Karpas-422 (cell line): ENCODE measurements at regions not wholly inside any gene's neighbourhood (a gene's known extent, or its start where the extent isn't known, plus 50 kb on each side); places are given as distances from the start of the nearest gene placed in this dataset.

Source experiments
- DNase-seq: peaks from one replicate; pipeline ENCODE4 v3.0.0-alpha.2; 2015
- H2AFZ ChIP-seq: fragments of 200-600 bp; sonication (generic); 2 replicates; pipeline ENCODE4 v1.6.1; 2014; ENCODE audit warnings: antibody characterized with exemption, low read length, mixed read lengths
- H3K27ac ChIP-seq: fragments of 200-600 bp; sonication (generic); 2 replicates; pipeline ENCODE4 v1.5.1; 2014; ENCODE audit warnings: mild to moderate bottlenecking, low read length, moderate library complexity
- H3K27me3 ChIP-seq: fragments of 200-600 bp; sonication (generic); 2 replicates; pipeline ENCODE4 v1.6.1; 2014; ENCODE audit warnings: low read length, mixed read lengths
- H3K36me3 ChIP-seq: fragments of 200-600 bp; sonication (generic); 2 replicates; pipeline ENCODE4 v1.6.1; 2014; ENCODE audit warnings: low read length, mixed read lengths; ENCODE audit not compliant: insufficient read depth
- H3K4me1 ChIP-seq: fragments of 200-600 bp; sonication (generic); 2 replicates; pipeline ENCODE4 v1.6.1; 2014; ENCODE audit warnings: mild to moderate bottlenecking, low read length, mixed read lengths
- H3K4me2 ChIP-seq: fragments of 200-600 bp; sonication (generic); 2 replicates; pipeline ENCODE4 v1.6.1; 2014; ENCODE audit warnings: low read length, low read depth, mild to moderate bottlenecking; ENCODE audit not compliant: poor library complexity, severe bottlenecking
- H3K4me3 ChIP-seq: fragments of 200-600 bp; sonication (generic); 2 replicates; pipeline ENCODE4 v1.5.1; 2014; ENCODE audit warnings: mild to moderate bottlenecking, antibody characterized with exemption, low read length, mixed read lengths
- H3K79me2 ChIP-seq: fragments of 200-600 bp; sonication (generic); 2 replicates; pipeline ENCODE4 v1.6.1; 2014; ENCODE audit warnings: mild to moderate bottlenecking, low read length, mixed read lengths
- H3K9ac ChIP-seq: fragments of 200-600 bp; sonication (generic); 2 replicates; pipeline ENCODE4 v1.6.0; 2014; ENCODE audit warnings: low read length
- H3K9me2 ChIP-seq: fragments of 200-600 bp; sonication (generic), shearing (Covaris generic); replicated peaks from 2 replicates; pipeline ENCODE4 v1.6.0; 2014; ENCODE audit warnings: mild to moderate bottlenecking, low read length, moderate library complexity; ENCODE audit not compliant: insufficient read depth
- H3K9me3 ChIP-seq: fragments of 300-700, 200-600 bp; sonication (generic); 2 replicates; pipeline ENCODE4 v1.6.1; 2014; ENCODE audit warnings: low read length, mixed read lengths
- H4K20me1 ChIP-seq: fragments of 200-600 bp; sonication (generic); 2 replicates; pipeline ENCODE4 v1.6.1; 2014; ENCODE audit warnings: mild to moderate bottlenecking, antibody characterized with exemption, low read length, low read depth; ENCODE audit not compliant: insufficient read depth

GRCh38 chr10:130658687-130659290 is 522.6 kb downstream of the GLRX3 start:
- Histone ChIP-seq H3K9me3 (no peaks in the 10 kb centered on the region), H2AFZ (no peak overlapping the region), H3K9me2 (no peaks in the 10 kb centered on the region), H4K20me1 (no peaks in the 10 kb centered on the region), H3K4me2 (no peak overlapping the region), H3K36me3 (no peaks in the 10 kb centered on the region), H3K27ac (no peak overlapping the region), H3K4me1 (no peaks in the 10 kb centered on the region), H3K9ac (no peak overlapping the region), H3K27me3 (no peaks in the 10 kb centered on the region), H3K4me3 (no peak overlapping the region), H3K79me2 (no peaks in the 10 kb centered on the region)
- no peak for DNase-seq

- H3K4me1 ChIP-seq, result no peaks in the 10 kb centered on the region
- H3K27ac ChIP-seq, result no peak overlapping the region
- DNase-seq, result no peak
- H3K36me3 ChIP-seq, result no peaks in the 10 kb centered on the region
- no peak overlapping the region for H2AFZ ChIP-seq
- H4K20me1 ChIP-seq, result no peaks in the 10 kb centered on the region
- no peak overlapping the region for H3K4me2 ChIP-seq
- H3K9ac ChIP-seq, result no peak overlapping the region
- H3K4me3 ChIP-seq, result no peak overlapping the region
- no peaks in the 10 kb centered on the region for H3K79me2 ChIP-seq
- H3K9me3 ChIP-seq, result no peaks in the 10 kb centered on the region
- no peaks in the 10 kb centered on the region for H3K27me3 ChIP-seq
- no peaks in the 10 kb centered on the region for H3K9me2 ChIP-seq
These were observed 523.3 kb downstream of the GLRX3 start for GRCh38 chr10:130659528-130659927.

GRCh38 chr10:130660266-130660665 is 524.1 kb downstream of the GLRX3 start:
- Histone ChIP-seq H3K4me2 (no peak overlapping the region), H3K4me1 (no peaks in the 10 kb centered on the region), H3K79me2 (no peaks in the 10 kb centered on the region), H3K27me3 (no peaks in the 10 kb centered on the region), H3K9me2 (no peaks in the 10 kb centered on the region), H2AFZ (no peak overlapping the region), H3K9me3 (no peaks in the 10 kb centered on the region), H3K9ac (no peak overlapping the region), H3K4me3 (no peak overlapping the region), H4K20me1 (no peaks in the 10 kb centered on the region), H3K36me3 (no peaks in the 10 kb centered on the region), H3K27ac (no peak overlapping the region)
- DNase-seq, result no peak

GRCh38 chr10:130661419-130661818 is 525.2 kb downstream of the GLRX3 start:
- H3K4me3 ChIP-seq, result no peak overlapping the region
- no peaks in the 10 kb centered on the region for H3K79me2 ChIP-seq
- H3K4me2 ChIP-seq, result no peak overlapping the region
- H3K9me2 ChIP-seq, result no peaks in the 10 kb centered on the region
- H3K4me1 ChIP-seq, result no peaks in the 10 kb centered on the region
- no peak overlapping the region for H2AFZ ChIP-seq
- H4K20me1 ChIP-seq, result no peaks in the 10 kb centered on the region
- H3K9ac ChIP-seq, result no peak overlapping the region
- no peaks in the 10 kb centered on the region for H3K36me3 ChIP-seq
- DNase-seq, result no peak
- no peaks in the 10 kb centered on the region for H3K27me3 ChIP-seq
- no peak overlapping the region for H3K27ac ChIP-seq
- no peaks in the 10 kb centered on the region for H3K9me3 ChIP-seq

GRCh38 chr10:130662775-130663174 is 526.6 kb downstream of the GLRX3 start:
- Histone ChIP-seq H3K9me2 (no peaks in the 10 kb centered on the region), H3K9ac (no peak overlapping the region), H2AFZ (no peak overlapping the region), H3K4me2 (no peak overlapping the region), H4K20me1 (no peaks in the 10 kb centered on the region), H3K4me1 (no peaks in the 10 kb centered on the region), H3K4me3 (no peak overlapping the region), H3K27ac (no peak overlapping the region), H3K79me2 (no peaks in the 10 kb centered on the region), H3K36me3 (no peaks in the 10 kb centered on the region), H3K9me3 (no peaks in the 10 kb centered on the region), H3K27me3 (no peaks in the 10 kb centered on the region)
- no peak for DNase-seq

- no peaks in the 10 kb centered on the region for H3K36me3 ChIP-seq
- no peak overlapping the region for H2AFZ ChIP-seq
- H3K4me1 ChIP-seq, result no peaks in the 10 kb centered on the region
- no peak overlapping the region for H3K4me2 ChIP-seq
- no peaks in the 10 kb centered on the region for H3K9me2 ChIP-seq
- H3K27ac ChIP-seq, result no peak overlapping the region
- H3K79me2 ChIP-seq, result no peaks in the 10 kb centered on the region
- no peaks in the 10 kb centered on the region for H3K27me3 ChIP-seq
- H3K9ac ChIP-seq, result no peak overlapping the region
- H3K9me3 ChIP-seq, result no peaks in the 10 kb centered on the region
- H3K4me3 ChIP-seq, result no peak overlapping the region
- no peaks in the 10 kb centered on the region for H4K20me1 ChIP-seq
- DNase-seq, result no peak
These were observed 528.3 kb downstream of the GLRX3 start for GRCh38 chr10:130664526-130664925.

GRCh38 chr10:130666215-130666614 is 530.0 kb downstream of the GLRX3 start:
- Histone ChIP-seq H4K20me1 (no peaks in the 10 kb centered on the region), H3K9ac (no peak overlapping the region), H3K9me3 (no peaks in the 10 kb centered on the region), H3K79me2 (no peaks in the 10 kb centered on the region), H3K4me3 (no peak overlapping the region), H3K36me3 (no peaks in the 10 kb centered on the region), H3K4me1 (no peaks in the 10 kb centered on the region), H3K9me2 (no peaks in the 10 kb centered on the region), H3K27ac (no peak overlapping the region), H2AFZ (no peak overlapping the region), H3K4me2 (no peak overlapping the region), H3K27me3 (no peaks in the 10 kb centered on the region)
- no peak for DNase-seq

- Histone ChIP-seq H3K4me2 (no peak overlapping the region), H4K20me1 (no peaks in the 10 kb centered on the region), H3K27ac (no peak overlapping the region), H3K4me1 (no peaks in the 10 kb centered on the region), H3K36me3 (no peaks in the 10 kb centered on the region), H2AFZ (no peak overlapping the region), H3K9me2 (no peaks in the 10 kb centered on the region), H3K4me3 (no peak overlapping the region), H3K9me3 (no peaks in the 10 kb centered on the region), H3K79me2 (no peaks in the 10 kb centered on the region), H3K27me3 (no peaks in the 10 kb centered on the region), H3K9ac (no peak overlapping the region)
- peak; percentile 39 for DNase-seq
These were observed 550.6 kb downstream of the GLRX3 start for GRCh38 chr10:130686689-130687300.
